ENCODE measurements at regions not wholly inside any gene's neighbourhood (a gene's known extent, or its start where the extent isn't known, plus 50 kb on each side); places are given as distances from the start of the nearest gene placed in this dataset.

DNA sequence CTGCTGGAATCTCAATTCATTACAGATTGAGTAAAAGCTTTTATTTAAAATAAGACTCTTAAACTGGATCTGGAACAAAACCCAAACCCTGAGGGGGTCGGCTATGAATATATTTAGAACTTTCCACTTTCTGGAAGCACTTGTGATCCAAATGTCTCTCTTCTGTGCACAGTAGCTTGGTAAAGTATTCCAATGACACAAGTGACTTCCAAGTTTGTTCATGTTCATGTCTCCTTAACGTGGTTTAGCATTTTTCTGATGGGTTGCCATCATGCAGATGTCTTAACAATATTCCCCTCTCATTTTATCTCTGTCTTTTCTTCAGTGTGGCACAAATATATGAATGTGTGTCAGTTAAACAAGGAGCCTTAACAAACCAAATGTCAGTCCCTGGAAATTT is 191.9 kb upstream of the SORCS1 start:
- TF ChIP-seq, protein P1, sequence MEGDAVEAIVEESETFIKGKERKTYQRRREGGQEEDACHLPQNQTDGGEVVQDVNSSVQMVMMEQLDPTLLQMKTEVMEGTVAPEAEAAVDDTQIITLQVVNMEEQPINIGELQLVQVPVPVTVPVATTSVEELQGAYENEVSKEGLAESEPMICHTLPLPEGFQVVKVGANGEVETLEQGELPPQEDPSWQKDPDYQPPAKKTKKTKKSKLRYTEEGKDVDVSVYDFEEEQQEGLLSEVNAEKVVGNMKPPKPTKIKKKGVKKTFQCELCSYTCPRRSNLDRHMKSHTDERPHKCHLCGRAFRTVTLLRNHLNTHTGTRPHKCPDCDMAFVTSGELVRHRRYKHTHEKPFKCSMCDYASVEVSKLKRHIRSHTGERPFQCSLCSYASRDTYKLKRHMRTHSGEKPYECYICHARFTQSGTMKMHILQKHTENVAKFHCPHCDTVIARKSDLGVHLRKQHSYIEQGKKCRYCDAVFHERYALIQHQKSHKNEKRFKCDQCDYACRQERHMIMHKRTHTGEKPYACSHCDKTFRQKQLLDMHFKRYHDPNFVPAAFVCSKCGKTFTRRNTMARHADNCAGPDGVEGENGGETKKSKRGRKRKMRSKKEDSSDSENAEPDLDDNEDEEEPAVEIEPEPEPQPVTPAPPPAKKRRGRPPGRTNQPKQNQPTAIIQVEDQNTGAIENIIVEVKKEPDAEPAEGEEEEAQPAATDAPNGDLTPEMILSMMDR (IDR thresholded peaks at IDR 0.05; ENCODE audit: low read depth, low read length, missing control alignments) = no peak
- H3K4me3 ChIP-seq (ENCODE audit: low read depth, low read length) = no peak overlapping the region
- no peak for DNase-seq (ENCODE audit: low read depth)

DNA sequence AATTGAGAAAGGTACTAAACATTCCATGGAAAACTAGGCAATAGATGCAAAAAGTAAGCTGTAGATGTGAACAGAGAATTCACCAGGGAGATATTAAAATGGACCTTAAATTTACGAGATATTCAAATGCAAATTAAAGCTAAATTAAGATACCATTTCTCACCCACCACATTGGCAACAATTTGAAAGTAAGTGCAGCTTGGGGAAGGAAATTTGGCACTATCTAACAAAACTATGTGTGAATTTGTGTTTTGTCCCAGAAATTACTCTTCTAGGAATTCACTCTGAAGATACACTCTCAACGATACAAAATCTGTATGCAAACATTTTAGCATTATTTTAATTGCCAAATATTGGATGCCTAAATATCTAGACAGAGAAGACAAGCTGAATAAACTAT is 178.2 kb upstream of the SORCS1 start:
- TF ChIP-seq, protein P1 (IDR thresholded peaks at IDR 0.05; ENCODE audit: low read depth, low read length, missing control alignments) = no peak
- DNase-seq (ENCODE audit: low read depth) = no peak
- H3K4me3 ChIP-seq (ENCODE audit: low read depth, low read length) = no peak overlapping the region

DNA sequence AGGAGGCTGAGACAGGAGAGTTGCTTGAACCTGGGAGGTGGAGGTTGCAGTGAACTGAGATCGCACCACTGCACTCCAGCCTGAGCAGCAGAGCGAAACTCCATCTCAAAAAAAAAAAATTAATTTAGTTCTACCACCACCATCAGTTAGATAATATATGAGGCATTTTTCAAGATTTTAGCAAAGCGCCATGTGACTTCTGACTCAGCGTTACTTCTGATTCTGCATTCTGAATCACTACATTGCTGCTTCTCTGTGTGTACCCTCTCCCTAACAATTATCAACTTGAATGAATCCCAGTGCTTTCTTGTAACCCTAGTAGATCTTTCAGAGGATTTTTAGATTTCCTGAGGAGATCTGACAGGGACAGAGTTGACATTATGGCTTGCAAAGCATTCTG is 176.8 kb upstream of the SORCS1 start:
- no peak for DNase-seq (ENCODE audit: low read depth)

DNA sequence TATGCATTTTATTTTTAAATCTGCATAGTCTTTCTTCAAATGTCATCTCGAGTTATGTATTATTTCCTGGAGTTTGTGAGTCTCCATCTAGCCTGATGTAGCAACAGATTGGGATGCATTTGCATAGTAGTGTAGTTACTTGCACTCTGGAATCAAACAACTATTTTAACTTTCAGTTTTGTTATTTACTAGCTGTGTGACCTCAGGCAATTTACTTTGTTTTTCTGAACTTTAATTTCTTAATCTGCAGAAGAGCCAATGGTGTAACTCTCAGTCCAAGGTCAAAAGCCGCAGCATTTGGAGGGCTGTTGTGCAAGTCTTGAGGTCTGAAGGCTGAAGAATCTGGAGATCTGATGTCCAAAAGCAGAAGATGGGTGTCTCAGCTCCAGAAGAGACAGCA is 175.8 kb upstream of the SORCS1 start:
- H3K4me3 ChIP-seq (ENCODE audit: low read depth, low read length) = no peak overlapping the region
- DNase-seq (ENCODE audit: low read depth) = no peak
- TF ChIP-seq, protein P1 (IDR thresholded peaks at IDR 0.05; ENCODE audit: low read depth, low read length, missing control alignments) = no peak

More for the DNA sequence above, 176.8 kb upstream of the SORCS1 start:
- no peak overlapping the region for H3K4me3 ChIP-seq (ENCODE audit: low read depth, low read length)
- TF ChIP-seq, protein P1 (IDR thresholded peaks at IDR 0.05; ENCODE audit: low read depth, low read length, missing control alignments) = no peak

DNA sequence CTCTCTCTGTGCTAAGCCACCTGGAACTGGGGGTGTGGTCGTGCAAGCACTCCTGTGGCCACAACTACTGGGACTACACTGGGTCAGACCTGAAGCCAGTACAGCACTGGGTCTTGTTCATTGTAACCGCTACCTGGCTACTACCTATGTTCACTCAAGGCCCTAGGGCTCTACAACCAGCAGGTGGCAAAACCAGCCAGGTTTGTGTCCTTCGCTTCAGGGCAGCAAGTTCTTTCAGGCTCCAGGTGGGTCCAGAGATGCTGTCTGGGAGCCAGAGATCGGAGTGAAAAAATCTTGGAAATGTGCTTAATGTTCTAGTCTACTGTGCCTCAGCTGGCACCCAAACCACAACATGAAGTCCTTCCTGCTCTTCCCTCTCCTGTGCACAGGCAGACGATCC is 171.6 kb upstream of the SORCS1 start:
- TF ChIP-seq, protein P1 (IDR thresholded peaks at IDR 0.05; ENCODE audit: low read depth, low read length, missing control alignments) = no peak
- DNase-seq (ENCODE audit: low read depth) = no peak

DNA sequence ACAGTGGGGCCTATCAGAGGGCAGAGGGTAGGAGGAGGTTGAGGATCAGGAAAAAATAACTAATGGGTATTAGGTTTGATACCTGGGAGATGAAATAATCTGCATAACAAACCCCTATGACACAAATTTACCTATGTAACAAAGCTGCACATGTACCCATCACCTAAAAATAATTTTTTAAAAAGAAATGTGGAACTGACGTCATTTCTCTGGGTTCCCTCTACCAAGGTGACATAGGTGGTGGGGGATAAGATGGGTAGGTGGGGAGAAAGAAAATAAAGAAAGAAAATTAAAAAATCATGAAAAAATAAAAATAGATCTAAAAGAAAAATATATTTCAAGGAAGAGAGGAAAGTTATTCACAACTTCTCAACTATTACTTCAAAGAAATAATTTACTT is 153.1 kb upstream of the SORCS1 start:
- H3K4me3 ChIP-seq (ENCODE audit: low read depth, low read length) = no peak overlapping the region
- no peak for DNase-seq (ENCODE audit: low read depth)
- TF ChIP-seq, protein P1 (IDR thresholded peaks at IDR 0.05; ENCODE audit: low read depth, low read length, missing control alignments) = no peak

More for the DNA sequence above, 171.6 kb upstream of the SORCS1 start:
- H3K4me3 ChIP-seq (ENCODE audit: low read depth, low read length) = no peak overlapping the region

DNA sequence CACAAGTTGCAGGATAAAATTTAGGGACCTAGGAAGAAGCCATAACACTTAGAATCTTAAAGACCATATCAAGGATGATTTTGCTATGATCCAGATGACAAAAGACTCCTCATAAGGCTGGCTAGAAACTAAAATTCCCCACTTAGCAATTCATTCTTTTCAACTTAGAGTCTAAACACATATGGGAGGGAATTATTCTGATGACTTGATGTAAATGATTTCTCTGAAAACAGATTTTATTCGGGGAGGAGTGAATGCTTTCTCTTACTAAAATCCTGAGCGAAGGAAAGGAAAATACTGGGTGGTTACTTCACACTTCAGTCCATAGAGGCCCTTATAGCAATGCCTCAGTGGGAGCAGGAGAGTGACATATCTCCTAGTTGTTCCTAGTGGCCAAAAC is 138.7 kb upstream of the SORCS1 start:
- no peak overlapping the region for H3K4me3 ChIP-seq (ENCODE audit: low read depth, low read length)
- DNase-seq (ENCODE audit: low read depth) = no peak
- TF ChIP-seq, protein P1 (IDR thresholded peaks at IDR 0.05; ENCODE audit: low read depth, low read length, missing control alignments) = no peak
